ENCODE measurements at regions not wholly inside any gene's neighbourhood (a gene's known extent, or its start where the extent isn't known, plus 50 kb on each side); places are given as distances from the start of the nearest gene placed in this dataset.

DNA sequence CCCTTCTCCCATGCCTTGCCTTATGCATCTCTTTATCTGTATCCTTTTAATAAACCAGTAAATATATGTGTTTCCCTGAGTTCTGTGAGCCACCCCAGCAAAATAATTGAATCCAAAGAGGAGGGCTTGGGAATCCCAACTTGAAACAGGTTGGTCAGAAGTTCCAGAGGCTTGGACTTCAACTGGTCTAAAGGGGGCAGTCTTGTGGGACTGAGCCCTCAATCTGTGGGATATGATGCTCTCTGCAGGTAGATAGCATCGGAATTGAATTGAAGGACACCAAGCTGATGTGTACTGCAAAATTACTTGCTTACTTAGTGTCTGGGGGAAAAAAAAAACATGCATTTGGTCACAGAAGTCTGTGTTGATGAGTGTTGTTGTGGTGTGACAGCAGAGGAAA lies 1033.5 kb upstream of the TMEFF2 start:
- 81 to 89% (median 84%) methylated on average over 1 of the region's 1 CpG for WGBS, 5 donors

DNA sequence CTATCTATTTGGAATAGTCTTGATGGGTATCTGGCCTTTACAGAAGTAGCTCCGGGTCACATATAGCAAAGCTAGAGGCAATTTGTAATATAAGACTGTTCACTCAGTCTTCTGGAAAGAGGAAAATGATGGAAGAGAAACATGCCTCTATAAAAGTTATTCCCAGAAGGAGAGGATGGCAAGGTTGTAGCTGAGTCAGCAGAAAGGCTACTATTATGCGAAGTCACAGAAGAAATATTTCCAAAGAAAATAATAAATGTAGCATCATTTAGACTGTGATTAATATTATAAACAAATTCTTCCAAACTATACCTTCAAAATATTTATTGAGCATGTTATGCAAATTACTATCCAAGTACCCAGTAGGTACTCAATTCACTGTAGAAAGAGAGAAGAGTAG lies 1027.7 kb upstream of the TMEFF2 start:
- H3K9me3 ChIP-seq, result no peaks in the 10 kb centered on the region
- no peaks in the 10 kb centered on the region for H3K27me3 ChIP-seq (replicated peaks in 1 of 7)
- TF ChIP-seq, protein P1, sequence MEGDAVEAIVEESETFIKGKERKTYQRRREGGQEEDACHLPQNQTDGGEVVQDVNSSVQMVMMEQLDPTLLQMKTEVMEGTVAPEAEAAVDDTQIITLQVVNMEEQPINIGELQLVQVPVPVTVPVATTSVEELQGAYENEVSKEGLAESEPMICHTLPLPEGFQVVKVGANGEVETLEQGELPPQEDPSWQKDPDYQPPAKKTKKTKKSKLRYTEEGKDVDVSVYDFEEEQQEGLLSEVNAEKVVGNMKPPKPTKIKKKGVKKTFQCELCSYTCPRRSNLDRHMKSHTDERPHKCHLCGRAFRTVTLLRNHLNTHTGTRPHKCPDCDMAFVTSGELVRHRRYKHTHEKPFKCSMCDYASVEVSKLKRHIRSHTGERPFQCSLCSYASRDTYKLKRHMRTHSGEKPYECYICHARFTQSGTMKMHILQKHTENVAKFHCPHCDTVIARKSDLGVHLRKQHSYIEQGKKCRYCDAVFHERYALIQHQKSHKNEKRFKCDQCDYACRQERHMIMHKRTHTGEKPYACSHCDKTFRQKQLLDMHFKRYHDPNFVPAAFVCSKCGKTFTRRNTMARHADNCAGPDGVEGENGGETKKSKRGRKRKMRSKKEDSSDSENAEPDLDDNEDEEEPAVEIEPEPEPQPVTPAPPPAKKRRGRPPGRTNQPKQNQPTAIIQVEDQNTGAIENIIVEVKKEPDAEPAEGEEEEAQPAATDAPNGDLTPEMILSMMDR (IDR thresholded peaks at IDR 0.05 in 8 of 11, conservative IDR thresholded peaks at IDR 0.05 in 3 of 11), result no peak
- TF ChIP-seq POLR2AphosphoS5 (IDR thresholded peaks at IDR 0.05), result no peak
- H3K36me3 ChIP-seq, result no peaks in the 10 kb centered on the region
- no peak for DNase-seq
- intact Hi-C loops (cut with DNase I; ENCODE audit: low total_unique reads), result no loop called here
- H3K27ac ChIP-seq, result no peak overlapping the region
- H3K4me3 ChIP-seq, result no peak overlapping the region
- H3K4me1 ChIP-seq, result no peaks in the 10 kb centered on the region
- 85 to 98% (median 91%) methylated on average over 2 of the region's 2 CpGs for WGBS, 5 donors

More for the DNA sequence above, 1033.5 kb upstream of the TMEFF2 start:
- H3K36me3 ChIP-seq, result no peaks in the 10 kb centered on the region
- DNase-seq, result no peak
- peaks cover 0 to 4% (median 0%) of the 10 kb centered on the region in 8 donors for H3K9me3 ChIP-seq
- no peaks in the 10 kb centered on the region for H3K27me3 ChIP-seq (replicated peaks in 1 of 7)
- intact Hi-C loops (cut with DNase I; ENCODE audit: low total_unique reads), result no loop called here
- no peaks in the 10 kb centered on the region for H3K4me1 ChIP-seq
- no peak overlapping the region for H3K27ac ChIP-seq
- TF ChIP-seq POLR2AphosphoS5 (IDR thresholded peaks at IDR 0.05) (no peak), POLR2A (IDR thresholded peaks at IDR 0.05) (no peak)
- TF ChIP-seq, protein P1 (IDR thresholded peaks at IDR 0.05 in 8 of 11, conservative IDR thresholded peaks at IDR 0.05 in 3 of 11), result no peak
- no peak overlapping the region for H3K4me3 ChIP-seq

GRCh38 chr2:193219413-193219812 lies 1024.7 kb upstream of the TMEFF2 start:
- TF ChIP-seq, protein P1 (IDR thresholded peaks at IDR 0.05 in 8 of 11, conservative IDR thresholded peaks at IDR 0.05 in 3 of 11), result no peak
- TF ChIP-seq POLR2AphosphoS5 (IDR thresholded peaks at IDR 0.05), result no peak
- no peak for TF ChIP-seq POLR2A (IDR thresholded peaks at IDR 0.05)
- Histone ChIP-seq H3K27me3 (replicated peaks in 1 of 7) (no peaks in the 10 kb centered on the region), H3K9me3 (peaks cover 0 to 5% (median 0%) of the 10 kb centered on the region in 8 donors), H3K27ac (no peak overlapping the region), H3K36me3 (no peaks in the 10 kb centered on the region), H3K4me1 (no peaks in the 10 kb centered on the region), H3K4me3 (no peak overlapping the region)
- intact Hi-C loops (cut with DNase I; ENCODE audit: low total_unique reads), result no loop called here
- no peak for DNase-seq

GRCh38 chr2:193201583-193201982 lies 1006.9 kb upstream of the TMEFF2 start:
- intact Hi-C loops (cut with DNase I; ENCODE audit: low total_unique reads), result no loop called here
- Histone ChIP-seq H3K9me3 (peaks cover 0 to 12% (median 0%) of the 10 kb centered on the region in 8 donors), H3K4me3 (no peak overlapping the region), H3K27me3 (replicated peaks in 1 of 7) (no peaks in the 10 kb centered on the region), H3K4me1 (no peaks in the 10 kb centered on the region), H3K36me3 (no peaks in the 10 kb centered on the region), H3K27ac (no peak overlapping the region)
- TF ChIP-seq POLR2AphosphoS5 (IDR thresholded peaks at IDR 0.05) (no peak), POLR2A (IDR thresholded peaks at IDR 0.05) (no peak)
- TF ChIP-seq, protein P1 (IDR thresholded peaks at IDR 0.05 in 8 of 11, conservative IDR thresholded peaks at IDR 0.05 in 3 of 11), result no peak
- WGBS, 5 donors, result 79 to 95% (median 87%) methylated on average over 2 of the region's 2 CpGs
- no peak for DNase-seq

Data from spleen (tissue), 11 donors.